DND-41 (cell line): ENCODE measurements at regions not wholly inside any gene's neighbourhood (a gene's known extent, or its start where the extent isn't known, plus 50 kb on each side); places are given as distances from the start of the nearest gene placed in this dataset.

ENCODE experiments used
- ATAC-seq: fragments of 200-7000 bp; cut with Tn5 transposase; 3 replicates; pipeline ENCODE4 v1.9.1; 2021; ENCODE audit warnings: low read depth; ENCODE audit not compliant: insufficient read depth
- DNase-seq: peaks from one replicate; pipeline ENCODE4 v3.0.0-alpha.2; 2020
- H2AFZ ChIP-seq: 2 replicates; pipeline ENCODE4 v1.6.0; 2012; ENCODE audit warnings: low read depth, low read length
- H3K27ac ChIP-seq: 2 replicates; pipeline ENCODE4 v1.5.1; 2012; ENCODE audit warnings: low read length, inconsistent platforms
- H3K27me3 ChIP-seq: fragments of 200-600 bp; sonication (generic); 2 replicates; pipeline ENCODE4 v1.6.0; 2012; ENCODE audit warnings: low read length, mild to moderate bottlenecking, inconsistent platforms; ENCODE audit not compliant: insufficient read depth, poor library complexity
- H3K36me3 ChIP-seq: 2 replicates; pipeline ENCODE4 v1.5.1; 2012; ENCODE audit warnings: low read length, inconsistent platforms; ENCODE audit not compliant: insufficient read depth
- H3K4me1 ChIP-seq: 2 replicates; pipeline ENCODE4 v1.5.1; 2012; ENCODE audit warnings: mild to moderate bottlenecking, low read length; ENCODE audit not compliant: insufficient read depth
- H3K4me2 ChIP-seq: 2 replicates; pipeline ENCODE4 v1.6.0; 2012; ENCODE audit warnings: mild to moderate bottlenecking, moderate library complexity, low read length, inconsistent platforms; ENCODE audit not compliant: insufficient read depth
- H3K4me3 ChIP-seq, 2 experiments: fragments of 200-600 bp in 1 of 2; shearing (Covaris generic) in 1 of 2; 2 replicates each; pipeline ENCODE4 v1.5.1; 2012 to 2016; ENCODE audit warnings: inconsistent platforms in 2 of 2, low read length in 2 of 2, mild to moderate bottlenecking in 2 of 2, low read depth in 1 of 2, moderate library complexity in 1 of 2
- H3K79me2 ChIP-seq: 2 replicates; pipeline ENCODE4 v1.6.0; 2012; ENCODE audit warnings: low read length, inconsistent platforms; ENCODE audit not compliant: insufficient read depth
- H3K9ac ChIP-seq: 2 replicates; pipeline ENCODE4 v1.6.0; 2012; ENCODE audit warnings: low read depth, mild to moderate bottlenecking, inconsistent platforms, low read length, moderate library complexity
- H3K9me3 ChIP-seq: 2 replicates; pipeline ENCODE4 v1.5.1; 2012; ENCODE audit warnings: low read length, moderate library complexity, mild to moderate bottlenecking, inconsistent platforms; ENCODE audit not compliant: insufficient read depth, severe bottlenecking
- H4K20me1 ChIP-seq: 2 replicates; pipeline ENCODE4 v1.6.0; 2012; ENCODE audit warnings: low read length; ENCODE audit not compliant: insufficient read depth
- EZH2 ChIP-seq: IDR thresholded peaks from 3 replicates; pipeline ENCODE4 v1.6.1; 2012; ENCODE audit warnings: borderline replicate concordance, low read depth, mild to moderate bottlenecking, moderate library complexity, low read length, inconsistent platforms; ENCODE audit not compliant: severe bottlenecking
- TF ChIP-seq, protein P1 (sequence below): IDR thresholded peaks from 2 replicates; pipeline ENCODE4 v1.5.1; 2012; ENCODE audit warnings: borderline replicate concordance, low read length, moderate library complexity, mild to moderate bottlenecking; ENCODE audit not compliant: poor library complexity, severe bottlenecking; ENCODE audit errors: extremely low read depth

DNA sequence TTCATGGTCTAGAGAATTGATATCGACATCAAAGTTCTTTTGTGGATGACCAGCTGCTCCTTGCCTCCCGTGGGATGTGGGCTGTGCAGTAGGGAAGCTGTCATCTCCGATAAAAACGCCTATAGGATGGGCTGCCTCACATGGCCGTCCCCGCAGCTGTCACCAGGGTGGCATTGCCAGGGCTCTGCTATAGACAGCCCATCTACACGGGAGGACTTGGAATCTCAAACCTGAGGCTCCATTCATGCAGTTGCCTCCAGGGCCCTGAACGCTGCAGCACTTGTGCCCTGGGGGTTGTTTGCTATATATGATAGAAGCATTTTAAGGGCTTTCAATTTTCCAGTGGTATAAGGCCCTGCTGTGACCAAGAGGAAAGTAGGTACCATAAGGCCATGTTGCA lies 183.1 kb downstream of the MYCN start:
- no peaks in the 10 kb centered on the region for H3K79me2 ChIP-seq
- TF ChIP-seq, protein P1, sequence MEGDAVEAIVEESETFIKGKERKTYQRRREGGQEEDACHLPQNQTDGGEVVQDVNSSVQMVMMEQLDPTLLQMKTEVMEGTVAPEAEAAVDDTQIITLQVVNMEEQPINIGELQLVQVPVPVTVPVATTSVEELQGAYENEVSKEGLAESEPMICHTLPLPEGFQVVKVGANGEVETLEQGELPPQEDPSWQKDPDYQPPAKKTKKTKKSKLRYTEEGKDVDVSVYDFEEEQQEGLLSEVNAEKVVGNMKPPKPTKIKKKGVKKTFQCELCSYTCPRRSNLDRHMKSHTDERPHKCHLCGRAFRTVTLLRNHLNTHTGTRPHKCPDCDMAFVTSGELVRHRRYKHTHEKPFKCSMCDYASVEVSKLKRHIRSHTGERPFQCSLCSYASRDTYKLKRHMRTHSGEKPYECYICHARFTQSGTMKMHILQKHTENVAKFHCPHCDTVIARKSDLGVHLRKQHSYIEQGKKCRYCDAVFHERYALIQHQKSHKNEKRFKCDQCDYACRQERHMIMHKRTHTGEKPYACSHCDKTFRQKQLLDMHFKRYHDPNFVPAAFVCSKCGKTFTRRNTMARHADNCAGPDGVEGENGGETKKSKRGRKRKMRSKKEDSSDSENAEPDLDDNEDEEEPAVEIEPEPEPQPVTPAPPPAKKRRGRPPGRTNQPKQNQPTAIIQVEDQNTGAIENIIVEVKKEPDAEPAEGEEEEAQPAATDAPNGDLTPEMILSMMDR, result no peak
- TF ChIP-seq EZH2, result no peak
- no peaks in the 10 kb centered on the region for H4K20me1 ChIP-seq
- ATAC-seq (no peak), DNase-seq (no peak)
- no peak overlapping the region for H3K27ac ChIP-seq
- no peaks in the 10 kb centered on the region for H3K27me3 ChIP-seq
- peaks cover 5% of the 10 kb centered on the region for H3K9me3 ChIP-seq
- no peak overlapping the region for H3K4me3 ChIP-seq
- no peak overlapping the region for H3K4me2 ChIP-seq
- no peaks in the 10 kb centered on the region for H3K36me3 ChIP-seq
- H3K9ac ChIP-seq, result no peak overlapping the region
- no peak overlapping the region for H2AFZ ChIP-seq
- no peaks in the 10 kb centered on the region for H3K4me1 ChIP-seq

DNA sequence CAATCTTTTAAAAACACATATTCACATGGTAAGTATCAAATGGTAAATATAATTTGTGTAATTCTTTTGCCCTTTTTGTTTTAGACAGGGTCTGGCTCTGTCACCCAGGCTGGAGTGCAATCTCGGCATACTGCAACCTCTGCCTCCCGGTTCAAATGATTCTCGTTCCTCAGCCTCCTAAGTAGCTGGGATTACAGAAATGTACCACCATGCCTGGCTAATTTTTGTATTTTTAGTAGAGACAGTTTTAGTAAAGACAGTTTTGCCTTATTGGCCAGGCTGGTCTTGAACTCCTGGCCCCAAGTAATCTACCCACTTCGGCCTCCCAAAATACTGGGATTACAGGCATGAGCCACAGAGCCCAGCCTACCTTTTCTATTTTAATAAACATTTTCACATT lies 182.2 kb downstream of the MYCN start:
- Histone ChIP-seq H3K79me2 (no peaks in the 10 kb centered on the region), H2AFZ (no peak overlapping the region), H3K9ac (no peak overlapping the region), H3K9me3 (peaks cover 2% of the 10 kb centered on the region), H3K4me2 (no peak overlapping the region), H3K27me3 (no peaks in the 10 kb centered on the region), H4K20me1 (no peaks in the 10 kb centered on the region), H3K36me3 (no peaks in the 10 kb centered on the region), H3K27ac (no peak overlapping the region), H3K4me3 (no peak overlapping the region), H3K4me1 (no peaks in the 10 kb centered on the region)
- TF ChIP-seq, protein P1, result no peak
- TF ChIP-seq EZH2, result no peak
- no peak for ATAC-seq
- DNase-seq, result no peak

DNA sequence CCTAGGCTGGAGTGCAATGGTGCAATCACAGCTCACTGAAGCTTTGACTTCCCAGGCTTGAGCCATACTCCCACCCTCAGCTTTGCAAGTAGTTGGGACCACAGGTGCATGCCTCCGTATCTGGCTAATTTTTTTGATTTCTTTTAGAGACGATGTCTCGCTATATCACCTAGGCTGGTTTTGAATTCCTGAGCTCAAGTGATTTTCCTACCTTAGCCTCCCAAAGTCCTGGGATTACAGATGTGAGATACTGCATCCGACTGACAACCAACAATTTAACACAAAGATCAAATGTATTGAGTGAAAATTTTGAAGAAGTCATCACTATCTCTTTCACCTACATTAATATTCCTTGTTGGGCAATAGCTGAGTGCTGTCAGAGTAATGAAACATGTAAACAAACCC lies 181.6 kb downstream of the MYCN start:
- TF ChIP-seq, protein P1, result no peak
- no peak for TF ChIP-seq EZH2
- ATAC-seq, result no peak
- H3K4me2 ChIP-seq, result no peak overlapping the region
- no peak overlapping the region for H3K4me3 ChIP-seq
- no peak overlapping the region for H2AFZ ChIP-seq
- no peaks in the 10 kb centered on the region for H3K27me3 ChIP-seq
- no peaks in the 10 kb centered on the region for H3K79me2 ChIP-seq
- H3K4me1 ChIP-seq, result no peaks in the 10 kb centered on the region
- DNase-seq, result no peak
- peaks cover 2% of the 10 kb centered on the region for H3K9me3 ChIP-seq
- H4K20me1 ChIP-seq, result no peaks in the 10 kb centered on the region
- H3K36me3 ChIP-seq, result no peaks in the 10 kb centered on the region
- H3K27ac ChIP-seq, result no peak overlapping the region
- no peak overlapping the region for H3K9ac ChIP-seq

DNA sequence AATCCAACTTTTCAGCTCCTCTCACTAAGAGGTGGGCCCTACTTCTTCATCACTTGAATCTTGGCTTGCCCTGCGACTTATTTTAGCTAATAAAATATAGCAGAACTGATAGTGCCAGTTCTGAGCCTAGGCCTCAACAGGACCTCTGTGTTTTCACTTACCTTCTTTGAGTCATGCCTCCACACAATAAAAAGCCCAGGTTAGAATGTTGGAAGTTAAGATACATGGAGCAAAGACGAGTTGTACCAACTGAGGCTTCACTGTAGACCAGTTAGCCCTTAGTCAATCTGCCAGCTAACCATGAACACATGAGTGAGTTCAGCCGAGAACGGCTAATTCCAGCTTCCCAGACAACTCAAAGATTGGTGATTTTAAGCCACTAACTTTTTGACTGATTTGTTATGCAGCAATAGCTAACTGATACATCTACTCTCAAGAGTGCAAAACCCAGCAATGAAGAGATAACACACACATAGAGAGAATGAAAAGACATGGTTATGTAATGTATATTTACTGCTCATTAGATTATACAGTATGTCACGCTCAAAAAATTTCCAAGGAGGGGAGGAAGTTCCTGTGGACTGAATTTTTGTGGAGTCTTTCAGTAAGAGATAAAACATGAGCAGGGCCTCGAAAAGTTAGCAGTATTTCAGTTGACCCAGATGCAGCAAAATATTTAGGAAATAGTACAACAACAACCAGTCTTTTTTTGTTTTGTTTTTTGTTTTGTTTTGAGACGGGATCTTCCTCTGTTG lies 181.1 kb downstream of the MYCN start:
- Histone ChIP-seq H3K36me3 (no peaks in the 10 kb centered on the region), H3K4me1 (no peaks in the 10 kb centered on the region), H3K27me3 (no peaks in the 10 kb centered on the region), H3K9me3 (peaks cover 2% of the 10 kb centered on the region), H3K4me3 (no peak overlapping the region), H2AFZ (no peak overlapping the region), H3K9ac (no peak overlapping the region), H3K79me2 (no peaks in the 10 kb centered on the region), H3K4me2 (no peak overlapping the region), H4K20me1 (no peaks in the 10 kb centered on the region), H3K27ac (no peak overlapping the region)
- DNase-seq (no peak), ATAC-seq (no peak)
- no peak for TF ChIP-seq EZH2
